RKO (cell line): ENCODE measurements at regions not wholly inside any gene's neighbourhood (a gene's known extent, or its start where the extent isn't known, plus 50 kb on each side); places are given as distances from the start of the nearest gene placed in this dataset.
A peak's percentile ranks its signal among the peaks of the same experiment; 100 is the strongest.
"Not testable (repeated sequence)": the region's sequence is repeated elsewhere in the genome, so short reads cannot be mapped to it uniquely, and the experiment has no call there.

Experiments
- DNase-seq: peaks from one replicate; pipeline ENCODE4 v3.0.0-alpha.2; 2016; ENCODE audit warnings: low spot score

GRCh38 chr21:22762463-22762862 is 1764.3 kb downstream of the NCAM2 start:
- no peak for DNase-seq

GRCh38 chr21:22763442-22763841 is 1765.2 kb downstream of the NCAM2 start:
- DNase-seq = no peak

GRCh38 chr21:22764222-22764621 is 1766.0 kb downstream of the NCAM2 start:
- DNase-seq = no peak

GRCh38 chr21:22791376-22791775 is 1793.2 kb downstream of the NCAM2 start:
- DNase-seq = no peak

- DNase-seq = peak; percentile 65
Measured at GRCh38 chr21:22791986-22792560, 1793.9 kb downstream of the NCAM2 start.

GRCh38 chr21:22795091-22795490 is 1796.9 kb downstream of the NCAM2 start:
- DNase-seq = no peak

GRCh38 chr21:22795644-22796043 is 1797.4 kb downstream of the NCAM2 start:
- DNase-seq = no peak

GRCh38 chr21:22796147-22796546 is 1797.9 kb downstream of the NCAM2 start:
- DNase-seq = no peak

GRCh38 chr21:22804151-22804550 is 1805.9 kb downstream of the NCAM2 start:
- no peak for DNase-seq

GRCh38 chr21:22806278-22806677 is 1808.1 kb downstream of the NCAM2 start:
- DNase-seq = no peak

- no peak for DNase-seq
Measured at GRCh38 chr21:22813201-22813600, 1815.0 kb downstream of the NCAM2 start.

- DNase-seq = not testable (repeated sequence)
Measured at GRCh38 chr21:22818681-22819485, 1820.7 kb downstream of the NCAM2 start.

GRCh38 chr21:22827422-22827821 is 1829.2 kb downstream of the NCAM2 start:
- no peak for DNase-seq

- no peak for DNase-seq
Measured at GRCh38 chr21:22842875-22843274, 1844.7 kb downstream of the NCAM2 start.

- peak; percentile 37 for DNase-seq
Measured at GRCh38 chr21:22855581-22855980, 1857.4 kb downstream of the NCAM2 start.

GRCh38 chr21:22871692-22872091 is 1873.5 kb downstream of the NCAM2 start:
- no peak for DNase-seq

- DNase-seq = no peak
Measured at GRCh38 chr21:22880573-22880972, 1882.4 kb downstream of the NCAM2 start.

- DNase-seq = no peak
Measured at GRCh38 chr21:22881131-22881530, 1882.9 kb downstream of the NCAM2 start.

GRCh38 chr21:22885079-22885478 is 1886.9 kb downstream of the NCAM2 start:
- no peak for DNase-seq

- DNase-seq = no peak
Measured at GRCh38 chr21:22885614-22886013, 1887.4 kb downstream of the NCAM2 start.

- DNase-seq = no peak
Measured at GRCh38 chr21:22889445-22889844, 1891.2 kb downstream of the NCAM2 start.

- DNase-seq = no peak
Measured at GRCh38 chr21:22890656-22891055, 1892.4 kb downstream of the NCAM2 start.

GRCh38 chr21:22892028-22892427 is 1893.8 kb downstream of the NCAM2 start:
- DNase-seq = no peak

GRCh38 chr21:22892740-22893139 is 1894.5 kb downstream of the NCAM2 start:
- DNase-seq = no peak
